ENCODE measurements at regions not wholly inside any gene's neighbourhood (a gene's known extent, or its start where the extent isn't known, plus 50 kb on each side); places are given as distances from the start of the nearest gene placed in this dataset.

DNA sequence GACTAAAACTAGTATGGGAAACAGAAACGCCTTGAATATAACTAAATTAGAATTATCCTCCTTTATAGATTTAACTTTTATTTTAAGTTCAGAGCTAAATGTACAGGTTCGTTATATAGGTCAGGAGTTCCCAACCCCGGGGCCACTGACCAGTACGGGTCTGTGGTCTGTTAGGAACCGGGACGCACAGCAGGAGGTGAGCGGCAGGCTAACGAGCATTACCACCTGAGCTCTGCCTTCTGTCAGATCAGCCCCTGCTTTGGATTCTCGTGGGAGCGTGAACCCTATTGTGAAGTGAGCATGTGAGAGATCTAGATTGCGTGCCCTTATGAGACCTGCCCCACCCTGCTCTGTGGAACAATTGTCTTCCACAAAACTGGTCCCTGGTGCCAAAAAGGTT is 51.0 kb downstream of the FAT4 start:
- Histone ChIP-seq H3K4me3 (no peak overlapping the region), H3K27ac (no peak overlapping the region)

DNA sequence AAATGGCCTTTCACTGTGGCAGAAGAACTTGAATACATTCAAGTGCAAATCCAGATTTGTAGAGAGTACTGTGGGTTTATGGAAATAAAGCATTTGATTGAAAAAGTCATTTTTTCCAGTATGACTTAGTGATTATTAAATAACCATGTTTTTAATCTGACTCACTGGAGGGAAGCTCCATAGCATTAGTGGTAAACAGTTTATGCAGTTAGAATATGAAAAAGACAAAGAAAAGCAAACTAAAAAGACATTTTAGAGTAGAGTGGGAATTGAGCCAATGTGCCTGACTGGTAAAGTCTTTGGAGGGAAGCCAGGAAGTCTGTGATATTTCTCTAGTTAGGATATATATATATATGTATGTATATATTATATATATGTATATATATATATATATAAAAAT is 53.4 kb downstream of the FAT4 start:
- Histone ChIP-seq H3K4me3 (no peak overlapping the region), H3K27ac (peak overlapping the region in 4 of 21 experiments; percentile 7 to 54 (median 36))

DNA sequence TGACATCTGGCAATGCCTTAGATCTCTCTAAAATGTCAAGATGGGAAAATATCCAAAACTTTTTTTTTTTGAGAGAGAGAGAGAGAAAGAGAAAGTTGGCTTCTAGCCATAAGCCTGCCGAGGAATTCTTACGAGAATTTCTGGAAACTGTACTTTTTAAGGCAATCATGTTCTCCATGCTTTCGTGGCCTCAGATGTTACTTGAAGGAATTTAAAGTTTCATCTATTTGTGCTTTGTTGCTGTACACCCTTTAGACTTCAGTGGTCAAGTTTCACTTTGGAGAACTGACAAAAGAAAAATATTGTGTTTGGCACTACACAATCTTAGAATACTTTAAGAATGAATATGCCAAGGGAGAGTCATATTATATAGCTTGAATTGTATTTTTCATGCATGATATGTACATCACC is 53.9 kb downstream of the FAT4 start:
- peak overlapping the region in 6 of 21 experiments; percentile 5 to 54 (median 36) for H3K27ac ChIP-seq
- H3K4me3 ChIP-seq: peak overlapping the region in 1 of 7 experiments; percentile 12

GRCh38 chr4:125369098-125369497 is 54.3 kb downstream of the FAT4 start:
- Histone ChIP-seq H3K27ac (peak overlapping the region in 3 of 21 experiments; percentile 5 to 54 (median 40)), H3K4me3 (no peak overlapping the region)

- Histone ChIP-seq H3K27ac (no peak overlapping the region), H3K4me3 (no peak overlapping the region)
Measured at GRCh38 chr4:125370478-125370877, 55.7 kb downstream of the FAT4 start.

DNA sequence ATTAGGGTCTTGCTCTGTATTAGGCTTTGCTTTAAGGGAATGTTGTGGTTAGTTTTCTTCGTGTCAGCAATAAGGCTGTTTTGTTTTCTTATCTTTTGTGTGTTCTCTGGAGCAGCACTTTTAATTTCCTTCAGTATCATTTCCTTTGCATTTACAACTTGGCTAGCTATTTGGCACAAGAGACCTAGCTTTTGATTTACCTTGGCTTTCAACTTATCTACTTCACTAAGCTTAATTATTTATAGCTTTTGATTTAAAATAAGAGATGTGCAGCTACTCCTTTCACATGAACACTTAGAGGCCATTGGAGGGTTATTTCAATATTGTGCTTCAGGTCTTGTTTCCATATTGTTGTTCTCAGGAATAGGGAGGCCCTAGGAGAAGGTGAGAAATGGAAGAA is 68.2 kb downstream of the FAT4 start:
- H3K27ac ChIP-seq: no peak overlapping the region
- H3K4me3 ChIP-seq: no peak overlapping the region

DNA sequence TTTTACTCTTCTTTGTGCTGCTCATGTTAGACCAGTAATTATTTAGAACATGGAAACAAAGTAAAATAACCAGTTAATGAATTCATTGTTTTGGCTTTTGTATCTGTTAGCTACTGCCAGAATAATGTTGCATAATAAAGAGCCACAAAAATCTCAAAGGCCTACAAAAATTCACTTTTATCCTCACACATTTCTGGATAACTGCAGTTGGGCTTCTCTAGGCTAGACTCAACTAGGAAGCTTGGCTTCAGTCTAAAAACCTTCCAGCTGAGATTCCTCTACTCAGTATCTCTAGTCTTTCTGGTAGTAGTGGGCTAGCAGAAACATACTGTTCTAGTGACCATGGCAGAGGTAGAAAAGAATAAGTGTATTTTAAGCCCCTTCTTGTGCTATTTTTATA is 73.0 kb downstream of the FAT4 start:
- Histone ChIP-seq H3K27ac (peak overlapping the region in 6 of 21 experiments; percentile 3 to 65 (median 32)), H3K4me3 (no peak overlapping the region)

DNA sequence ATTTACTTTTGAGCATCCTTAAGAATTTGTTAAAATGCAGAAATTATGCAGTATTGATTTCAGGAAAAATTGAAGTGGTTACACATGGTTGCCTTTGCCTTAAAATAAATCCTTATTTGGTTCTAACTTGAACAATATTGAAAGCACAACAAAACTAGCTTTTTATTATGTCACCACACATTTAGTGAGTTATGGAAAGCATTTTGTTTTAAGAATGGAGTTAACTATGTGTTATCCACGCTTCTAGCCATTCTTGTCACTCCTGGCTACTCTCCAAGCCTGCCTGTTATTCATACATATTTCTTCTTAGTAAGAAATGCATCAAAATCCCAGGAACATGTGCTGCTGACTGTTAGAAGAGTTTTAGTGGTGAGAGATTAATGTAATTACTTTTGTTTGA is 73.9 kb downstream of the FAT4 start:
- Histone ChIP-seq H3K27ac (peak overlapping the region in 5 of 21 experiments; percentile 3 to 47 (median 18)), H3K4me3 (no peak overlapping the region)

- Histone ChIP-seq H3K4me3 (no peak overlapping the region), H3K27ac (peak overlapping the region in 6 of 21 experiments; percentile 47 to 76 (median 62))
Measured at GRCh38 chr4:125389713-125390112, 75.0 kb downstream of the FAT4 start.

DNA sequence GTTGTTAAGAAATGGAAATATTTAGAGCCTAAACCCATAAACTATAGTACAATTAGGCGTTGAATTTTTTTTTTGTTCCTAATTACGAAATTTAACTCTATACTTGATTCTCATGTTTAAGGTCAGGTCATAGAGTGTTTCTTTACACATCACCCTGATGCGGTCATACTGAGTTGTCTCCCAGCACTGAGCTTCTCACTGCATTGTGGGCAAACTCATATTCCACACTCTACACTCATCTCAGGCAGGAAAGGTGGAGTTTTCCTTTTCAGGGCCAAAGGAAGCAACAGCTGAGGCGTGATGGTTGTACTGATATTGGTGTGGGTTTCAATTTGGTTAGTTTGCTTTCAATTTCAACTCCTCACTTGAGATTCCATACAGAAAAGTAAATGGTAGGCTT is 75.4 kb downstream of the FAT4 start:
- H3K27ac ChIP-seq: peak overlapping the region in 7 of 21 experiments; percentile 13 to 76 (median 60)

DNA sequence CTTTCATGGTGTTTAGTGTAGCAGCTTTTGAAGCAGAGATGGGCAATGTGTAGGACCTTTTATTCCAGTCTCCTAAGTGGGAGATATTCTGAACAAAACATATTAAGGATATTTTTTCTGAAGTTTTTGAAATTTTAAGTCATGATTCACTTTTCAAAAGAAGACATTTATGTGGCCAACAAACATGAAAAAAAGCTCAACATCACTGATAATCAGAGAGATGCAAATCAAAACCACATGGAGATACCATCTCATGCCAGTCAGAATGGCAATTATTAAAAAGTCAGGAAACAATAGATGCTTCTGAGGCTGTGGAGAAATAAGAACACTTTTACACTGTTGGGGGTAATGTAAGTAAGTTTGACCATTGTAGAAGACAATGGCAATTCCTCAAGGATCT is 76.0 kb downstream of the FAT4 start:
- peak overlapping the region in 5 of 21 experiments; percentile 13 to 76 (median 63) for H3K27ac ChIP-seq
- H3K4me3 ChIP-seq: no peak overlapping the region

More for the DNA sequence above, 75.4 kb downstream of the FAT4 start:
- H3K4me3 ChIP-seq: no peak overlapping the region

GRCh38 chr4:125392694-125393093 is 77.9 kb downstream of the FAT4 start:
- H3K27ac ChIP-seq: peak overlapping the region in 1 of 21 experiments; percentile 1
- H3K4me3 ChIP-seq: no peak overlapping the region

DNA sequence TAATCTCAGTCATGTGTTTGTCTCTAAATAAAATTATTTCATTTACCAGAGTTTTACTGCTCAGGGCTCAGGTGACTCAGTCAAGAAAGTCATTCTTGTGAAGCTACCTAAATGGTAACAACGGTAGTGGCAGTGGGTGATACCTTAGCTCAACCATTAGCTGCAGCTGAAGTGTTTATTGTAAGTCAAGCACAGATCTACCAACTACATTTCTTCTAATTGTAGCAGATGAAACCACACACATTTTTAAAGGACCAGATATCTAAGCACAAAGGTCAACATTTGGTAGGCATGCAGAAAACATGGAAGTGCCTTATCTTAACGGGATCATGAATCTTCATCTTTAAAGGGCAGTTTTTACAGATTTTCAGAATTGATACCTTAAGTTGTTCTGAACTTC is 79.1 kb downstream of the FAT4 start:
- H3K27ac ChIP-seq: no peak overlapping the region

GRCh38 chr4:125397226-125397625 is 82.5 kb downstream of the FAT4 start:
- H3K27ac ChIP-seq: no peak overlapping the region
- H3K4me3 ChIP-seq: no peak overlapping the region

More for the DNA sequence above, 79.1 kb downstream of the FAT4 start:
- no peak overlapping the region for H3K4me3 ChIP-seq

- Histone ChIP-seq H3K27ac (no peak overlapping the region), H3K4me3 (no peak overlapping the region)
Measured at GRCh38 chr4:125398263-125399002, 83.7 kb downstream of the FAT4 start.

GRCh38 chr4:125400756-125401155 is 86.0 kb downstream of the FAT4 start:
- H3K4me3 ChIP-seq: no peak overlapping the region
- no peak overlapping the region for H3K27ac ChIP-seq

GRCh38 chr4:125401784-125402183 is 87.0 kb downstream of the FAT4 start:
- H3K4me3 ChIP-seq: no peak overlapping the region
- no peak overlapping the region for H3K27ac ChIP-seq

- H3K4me3 ChIP-seq: no peak overlapping the region
- H3K27ac ChIP-seq: no peak overlapping the region
Measured at GRCh38 chr4:125420526-125420925, 105.8 kb downstream of the FAT4 start.

DNA sequence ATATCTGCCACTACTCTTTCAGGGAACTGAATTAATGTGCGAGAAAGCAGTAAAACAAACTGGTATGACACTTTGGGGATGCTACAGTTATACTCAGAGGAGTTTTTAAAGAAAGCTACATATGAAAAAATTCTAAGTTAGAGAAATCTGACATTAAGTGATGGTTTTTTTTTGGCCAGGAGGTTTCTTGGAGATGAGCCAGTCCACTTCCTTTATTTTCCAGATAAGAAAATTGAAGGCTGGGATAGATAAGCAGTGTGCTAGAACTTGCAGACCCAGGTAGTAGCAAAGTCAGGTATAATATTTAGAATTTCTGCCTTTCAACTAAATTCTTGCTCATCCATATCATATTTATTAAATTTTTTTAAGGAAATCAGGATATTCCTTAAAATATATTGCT is 106.8 kb downstream of the FAT4 start:
- Histone ChIP-seq H3K27ac (no peak overlapping the region), H3K4me3 (no peak overlapping the region)

DNA sequence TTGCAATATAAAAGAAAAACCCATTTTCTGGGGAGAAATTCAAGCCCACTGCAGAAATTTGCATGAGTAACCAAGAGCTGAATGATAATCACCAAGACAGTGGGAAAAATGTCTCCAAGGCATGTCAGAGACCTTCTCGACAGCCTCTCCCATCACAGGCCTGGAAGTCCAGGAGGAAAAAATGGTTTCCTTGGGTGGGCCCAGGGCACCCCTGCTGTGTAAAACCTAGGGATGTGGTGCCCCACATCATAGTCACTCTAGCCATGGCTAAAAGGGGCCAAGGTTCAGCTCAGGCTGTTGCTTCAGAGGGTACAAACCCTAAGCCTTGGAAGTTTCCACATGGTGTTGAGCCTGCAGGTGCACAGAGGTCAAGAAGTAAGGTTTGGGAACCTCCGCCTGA is 108.4 kb downstream of the FAT4 start:
- no peak overlapping the region for H3K27ac ChIP-seq
- no peak overlapping the region for H3K4me3 ChIP-seq

- H3K27ac ChIP-seq: no peak overlapping the region
- no peak overlapping the region for H3K4me3 ChIP-seq
Measured at GRCh38 chr4:125428832-125429231, 114.1 kb downstream of the FAT4 start.

GRCh38 chr4:125430086-125430485 is 115.3 kb downstream of the FAT4 start:
- Histone ChIP-seq H3K27ac (no peak overlapping the region), H3K4me3 (no peak overlapping the region)
